SK-N-SH (cell line): ENCODE measurements at regions not wholly inside any gene's neighbourhood (a gene's known extent, or its start where the extent isn't known, plus 50 kb on each side); places are given as distances from the start of the nearest gene placed in this dataset.

Experiments
- CTCF ChIA-PET: fragments of 300-600, 350-600 bp; formaldehyde crosslinking; extraction: SDS; loops from one replicate; lab custom pipeline; 2021; lab: Yijun Ruan, JAX
- POLR2A ChIA-PET: fragments of 350-600 bp; sonication (Branson Sonifier 250); formaldehyde crosslinking; extraction: SDS; loops from one replicate; lab custom pipeline; 2020; ENCODE audit warnings: antibody characterized with exemption, inconsistent platforms; lab: Yijun Ruan, JAX
- DNase-seq: peaks from one replicate; pipeline ENCODE4 v3.0.0; 2012
- H2AFZ ChIP-seq: fragments of 200-600 bp; sonication (generic); 2 replicates; pipeline ENCODE4 v1.8.1; 2016; ENCODE audit warnings: antibody characterized with exemption, mild to moderate bottlenecking, low read depth
- H3F3A ChIP-seq: fragments of 200-600 bp; sonication (generic); replicated peaks from 2 replicates; pipeline ENCODE3; 2016; ENCODE audit warnings: antibody characterized with exemption, mild to moderate bottlenecking; ENCODE audit not compliant: insufficient read depth
- H3K27ac ChIP-seq, 2 experiments: fragments of 200-500 bp in 1 of 2; fragments of 200-600 bp in 1 of 2; sonication (Bioruptor generic) in 1 of 2; sonication (generic), shearing (Covaris generic) in 1 of 2; 2 replicates each; pipeline versions ENCODE4 v1.5.1 to v1.6.1; 2014 to 2016; ENCODE audit warnings: low read depth in 2 of 2, inconsistent platforms in 1 of 2, low read length in 1 of 2, mild to moderate bottlenecking in 1 of 2, mixed read lengths in 1 of 2
- H3K27me3 ChIP-seq: fragments of 200-600 bp; sonication (generic), shearing (Covaris generic); 2 replicates; pipeline ENCODE4 v1.6.1; 2016; ENCODE audit warnings: mixed run types; ENCODE audit not compliant: insufficient read depth
- H3K36me3 ChIP-seq, 2 experiments: fragments of 200-500 bp in 1 of 2; fragments of 200-600 bp in 1 of 2; sonication (Bioruptor generic) in 1 of 2; sonication (generic) in 1 of 2; replicated peaks in 1 of 2; 2 replicates each; pipeline versions ENCODE3 to v1.5.1; 2014 to 2016; ENCODE audit warnings: low read length in 1 of 2, mild to moderate bottlenecking in 1 of 2; ENCODE audit not compliant: insufficient read depth in 2 of 2, control insufficient read depth in 1 of 2
- H3K4me1 ChIP-seq, 2 experiments: fragments of 200-500 bp in 1 of 2; fragments of 200-600 bp in 1 of 2; sonication (Bioruptor generic) in 1 of 2; sonication (generic), shearing (Covaris generic) in 1 of 2; 2 replicates each; pipeline versions ENCODE4 v1.5.1 to v1.6.1; 2014 to 2016; ENCODE audit warnings: low read depth in 1 of 2, low read length in 1 of 2, mixed run types in 1 of 2; ENCODE audit not compliant: insufficient read depth in 2 of 2, control insufficient read depth in 1 of 2
- H3K4me2 ChIP-seq: fragments of 200-600 bp; sonication (generic), shearing (Covaris generic); 2 replicates; pipeline ENCODE4 v1.6.1; 2017; ENCODE audit warnings: mixed run types
- H3K4me3 ChIP-seq, 2 experiments: fragments of 200-500 bp in 1 of 2; fragments of 200-600 bp in 1 of 2; sonication (Bioruptor generic) in 1 of 2; sonication (generic), shearing (Covaris generic) in 1 of 2; 2 replicates each; pipeline versions ENCODE4 v1.5.1 to v1.8.1; 2014 to 2016; ENCODE audit warnings: low read depth in 2 of 2, inconsistent platforms in 1 of 2, low read length in 1 of 2, mild to moderate bottlenecking in 1 of 2, mixed read lengths in 1 of 2, moderate library complexity in 1 of 2
- H3K79me2 ChIP-seq: fragments of 200-600 bp; sonication (generic); 2 replicates; pipeline ENCODE4 v1.8.1; 2017; ENCODE audit warnings: mild to moderate bottlenecking; ENCODE audit not compliant: insufficient read depth
- H3K9ac ChIP-seq: fragments of 200-600 bp; sonication (generic); 2 replicates; pipeline ENCODE4 v1.6.1; 2017; ENCODE audit warnings: mixed run types
- H3K9me2 ChIP-seq: fragments of 200-600 bp; sonication (generic); 2 replicates; pipeline ENCODE4 v1.6.1; 2017; ENCODE audit warnings: mixed run types
- H3K9me3 ChIP-seq: fragments of 200-600 bp; sonication (generic); 2 replicates; pipeline ENCODE4 v1.6.1; 2017; ENCODE audit warnings: mixed run types, mild to moderate bottlenecking, moderate library complexity
- H4K20me1 ChIP-seq: fragments of 200-600 bp; sonication (generic); 2 replicates; pipeline ENCODE4 v1.6.1; 2017; ENCODE audit warnings: mild to moderate bottlenecking, mixed run types; ENCODE audit not compliant: insufficient read depth
- CHD2 ChIP-seq: fragments of 150-350 bp; IDR thresholded peaks from 2 replicates; pipeline ENCODE4 v1.6.1; 2018; ENCODE audit warnings: low read length; ENCODE audit not compliant: partially characterized antibody
- CTCF ChIP-seq: fragments of 200-600 bp; sonication (generic); IDR thresholded peaks from 2 replicates; pipeline ENCODE4 v1.6.1; 2017; ENCODE audit warnings: antibody characterized with exemption, mild to moderate bottlenecking, moderate library complexity
- ELF1 ChIP-seq: IDR thresholded peaks from 2 replicates; pipeline ENCODE4 v1.4.0; 2012
- EP300 ChIP-seq, 2 experiments: IDR thresholded peaks; 2 replicates each; pipeline versions ENCODE4 v1.4.0 to v1.6.1; 2012; ENCODE audit warnings: borderline replicate concordance in 1 of 2, low read depth in 1 of 2, low read length in 1 of 2
- FOSL2 ChIP-seq: IDR thresholded peaks from 2 replicates; pipeline ENCODE4 v1.4.0; 2012; ENCODE audit warnings: low read depth, mild to moderate bottlenecking, moderate library complexity, borderline replicate concordance
- JUND ChIP-seq: IDR thresholded peaks from 2 replicates; pipeline ENCODE4 v1.4.0; 2012
- MEF2A ChIP-seq: IDR thresholded peaks from 2 replicates; pipeline ENCODE4 v1.4.0; 2012; ENCODE audit warnings: low read depth, borderline replicate concordance
- MXI1 ChIP-seq: IDR thresholded peaks from 2 replicates; pipeline ENCODE4 v1.6.1; 2012; ENCODE audit warnings: mild to moderate bottlenecking, low read depth, low read length, improper control_type of control experiment
- NFIC ChIP-seq: IDR thresholded peaks from 2 replicates; pipeline ENCODE4 v1.4.0; 2012; ENCODE audit warnings: borderline replicate concordance
- NRF1 ChIP-seq: IDR thresholded peaks from 2 replicates; pipeline ENCODE4 v1.6.1; 2012; ENCODE audit warnings: low read depth, mild to moderate bottlenecking, low read length
- POLR2AphosphoS5 ChIP-seq: IDR thresholded peaks from 2 replicates; pipeline ENCODE4 v1.6.1; 2012; ENCODE audit warnings: low read depth, low read length
- RAD21 ChIP-seq: IDR thresholded peaks from 2 replicates; pipeline ENCODE4 v1.6.1; 2012; ENCODE audit warnings: mild to moderate bottlenecking, low read length
- RFX5 ChIP-seq: IDR thresholded peaks from 2 replicates; pipeline ENCODE4 v1.6.1; 2012; ENCODE audit warnings: mild to moderate bottlenecking, improper control_type of control experiment, low read length
- TEAD4 ChIP-seq: IDR thresholded peaks from 2 replicates; pipeline ENCODE4 v1.4.0; 2012; ENCODE audit warnings: mild to moderate bottlenecking, borderline replicate concordance; ENCODE audit not compliant: insufficient read depth
- USF2 ChIP-seq: fragments of 150-350 bp; IDR thresholded peaks from 2 replicates; pipeline ENCODE4 v1.6.1; 2017; ENCODE audit warnings: antibody characterized with exemption, low read length, low read depth, borderline replicate concordance
- WGBS: methylation state at CpG from one replicate; pipeline ENCODE4 v1.1.6; 2017; ENCODE audit warnings: low lambda C conversion rate; 5-methylcytosine and 5-hydroxymethylcytosine counted together
- TF ChIP-seq, protein P1 (sequence below): IDR thresholded peaks from 2 replicates; pipeline ENCODE4 v1.6.1; 2012; ENCODE audit warnings: mild to moderate bottlenecking, low read depth, low read length, moderate library complexity
- TF ChIP-seq, protein P2 (sequence below): IDR thresholded peaks from 2 replicates; pipeline ENCODE4; 2012
- TF ChIP-seq, protein P3 (sequence below): IDR thresholded peaks from 2 replicates; pipeline ENCODE4 v1.4.0; 2012; ENCODE audit warnings: low read depth

DNA sequence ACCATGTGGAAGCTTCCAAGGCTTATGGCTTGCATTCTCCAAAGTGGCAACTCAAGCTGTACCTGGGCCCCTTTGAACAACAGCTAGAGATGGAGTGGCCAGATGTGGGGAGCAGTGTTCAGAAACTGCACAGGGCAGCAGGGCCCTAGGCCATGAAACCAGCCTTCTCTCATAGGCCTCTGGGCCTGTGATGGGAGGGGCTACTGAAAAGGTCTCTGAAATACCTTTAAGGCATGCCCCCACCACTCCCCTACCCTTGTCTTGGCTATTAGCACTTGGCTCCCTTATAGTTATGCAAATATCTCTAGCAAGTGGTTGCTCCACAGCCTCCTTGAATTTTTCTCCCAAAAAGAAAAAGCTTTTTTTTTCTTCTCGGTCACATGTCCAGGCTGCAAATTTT lies 1014.6 kb downstream of the DTWD2 start:
- H3K79me2 ChIP-seq, result no peaks in the 10 kb centered on the region
- H3K9me2 ChIP-seq, result no peaks in the 10 kb centered on the region; the same call in 1 of the 2 replicates
- H3K9me3 ChIP-seq, result no peaks in the 10 kb centered on the region
- TF ChIP-seq CTCF (no peak), MXI1 (no peak), NFIC (no peak), TEAD4 (no peak), NRF1 (no peak), POLR2AphosphoS5 (no peak), CHD2 (no peak), ELF1 (no peak), MEF2A (no peak), RFX5 (no peak), EP300 (IDR thresholded peaks at IDR 0.05; ENCODE audit: borderline replicate concordance in 1 of 2, low read depth in 1 of 2, low read length in 1 of 2) (no peak), RAD21 (no peak), USF2 (no peak), JUND (no peak), FOSL2 (no peak)
- TF ChIP-seq, protein P1, sequence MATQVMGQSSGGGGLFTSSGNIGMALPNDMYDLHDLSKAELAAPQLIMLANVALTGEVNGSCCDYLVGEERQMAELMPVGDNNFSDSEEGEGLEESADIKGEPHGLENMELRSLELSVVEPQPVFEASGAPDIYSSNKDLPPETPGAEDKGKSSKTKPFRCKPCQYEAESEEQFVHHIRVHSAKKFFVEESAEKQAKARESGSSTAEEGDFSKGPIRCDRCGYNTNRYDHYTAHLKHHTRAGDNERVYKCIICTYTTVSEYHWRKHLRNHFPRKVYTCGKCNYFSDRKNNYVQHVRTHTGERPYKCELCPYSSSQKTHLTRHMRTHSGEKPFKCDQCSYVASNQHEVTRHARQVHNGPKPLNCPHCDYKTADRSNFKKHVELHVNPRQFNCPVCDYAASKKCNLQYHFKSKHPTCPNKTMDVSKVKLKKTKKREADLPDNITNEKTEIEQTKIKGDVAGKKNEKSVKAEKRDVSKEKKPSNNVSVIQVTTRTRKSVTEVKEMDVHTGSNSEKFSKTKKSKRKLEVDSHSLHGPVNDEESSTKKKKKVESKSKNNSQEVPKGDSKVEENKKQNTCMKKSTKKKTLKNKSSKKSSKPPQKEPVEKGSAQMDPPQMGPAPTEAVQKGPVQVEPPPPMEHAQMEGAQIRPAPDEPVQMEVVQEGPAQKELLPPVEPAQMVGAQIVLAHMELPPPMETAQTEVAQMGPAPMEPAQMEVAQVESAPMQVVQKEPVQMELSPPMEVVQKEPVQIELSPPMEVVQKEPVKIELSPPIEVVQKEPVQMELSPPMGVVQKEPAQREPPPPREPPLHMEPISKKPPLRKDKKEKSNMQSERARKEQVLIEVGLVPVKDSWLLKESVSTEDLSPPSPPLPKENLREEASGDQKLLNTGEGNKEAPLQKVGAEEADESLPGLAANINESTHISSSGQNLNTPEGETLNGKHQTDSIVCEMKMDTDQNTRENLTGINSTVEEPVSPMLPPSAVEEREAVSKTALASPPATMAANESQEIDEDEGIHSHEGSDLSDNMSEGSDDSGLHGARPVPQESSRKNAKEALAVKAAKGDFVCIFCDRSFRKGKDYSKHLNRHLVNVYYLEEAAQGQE, result no peak
- TF ChIP-seq, protein P2, sequence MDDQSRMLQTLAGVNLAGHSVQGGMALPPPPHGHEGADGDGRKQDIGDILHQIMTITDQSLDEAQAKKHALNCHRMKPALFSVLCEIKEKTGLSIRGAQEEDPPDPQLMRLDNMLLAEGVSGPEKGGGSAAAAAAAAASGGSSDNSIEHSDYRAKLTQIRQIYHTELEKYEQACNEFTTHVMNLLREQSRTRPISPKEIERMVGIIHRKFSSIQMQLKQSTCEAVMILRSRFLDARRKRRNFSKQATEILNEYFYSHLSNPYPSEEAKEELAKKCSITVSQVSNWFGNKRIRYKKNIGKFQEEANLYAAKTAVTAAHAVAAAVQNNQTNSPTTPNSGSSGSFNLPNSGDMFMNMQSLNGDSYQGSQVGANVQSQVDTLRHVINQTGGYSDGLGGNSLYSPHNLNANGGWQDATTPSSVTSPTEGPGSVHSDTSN, result no peak
- TF ChIP-seq, protein P3, sequence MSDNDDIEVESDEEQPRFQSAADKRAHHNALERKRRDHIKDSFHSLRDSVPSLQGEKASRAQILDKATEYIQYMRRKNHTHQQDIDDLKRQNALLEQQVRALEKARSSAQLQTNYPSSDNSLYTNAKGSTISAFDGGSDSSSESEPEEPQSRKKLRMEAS, result no peak
- no peaks in the 10 kb centered on the region for H3K36me3 ChIP-seq
- H3F3A ChIP-seq, result no peaks in the 10 kb centered on the region
- DNase-seq, result no peak
- H3K4me3 ChIP-seq, result no peak overlapping the region
- POLR2A ChIA-PET, result no interaction called here
- no peak overlapping the region for H2AFZ ChIP-seq
- no peaks in the 10 kb centered on the region for H4K20me1 ChIP-seq
- H3K27ac ChIP-seq, result no peak overlapping the region
- no peaks in the 10 kb centered on the region for H3K4me1 ChIP-seq
- H3K27me3 ChIP-seq, result no peaks in the 10 kb centered on the region
- WGBS, result 42% methylated on average over 1 of the region's 1 CpG
- CTCF ChIA-PET, result interaction anchor here (1.8 kb wide), 1 partner anchor 9 kb away, joined by 5 read pairs; no protein-coding TSS in a partner anchor
- H3K4me2 ChIP-seq, result no peak overlapping the region
- no peak overlapping the region for H3K9ac ChIP-seq
